Brain microvascular endothelial cell (primary cell): ENCODE measurements at regions not wholly inside any gene's neighbourhood (a gene's known extent, or its start where the extent isn't known, plus 50 kb on each side); places are given as distances from the start of the nearest gene placed in this dataset.

Source experiments
- DNase-seq: peaks from one replicate; pipeline ENCODE4 v3.0.0-alpha.2; 2020
- H3K27ac ChIP-seq: fragments of 250-450 bp; sonication (Bioruptor Pico); 2 replicates; pipeline ENCODE4 v1.5.1; 2020; ENCODE audit warnings: mild to moderate bottlenecking, moderate library complexity
- H3K27me3 ChIP-seq: fragments of 250-450 bp; sonication (Bioruptor Pico); replicated peaks from 2 replicates; pipeline ENCODE4 v1.5.1; 2020; ENCODE audit warnings: mild to moderate bottlenecking
- H3K36me3 ChIP-seq: fragments of 250-450 bp; sonication (Bioruptor Pico); replicated peaks from 2 replicates; pipeline ENCODE4 v1.5.1; 2020; ENCODE audit warnings: mild to moderate bottlenecking
- H3K4me3 ChIP-seq: 2 replicates; pipeline ENCODE4 v1.5.1; 2011; ENCODE audit warnings: low read depth, mild to moderate bottlenecking, control low read depth, low read length, moderate library complexity
- in situ Hi-C: cut with HindIII; loops from 2 replicates; pipeline ENCODE4 v1.10.0; 2017; ENCODE audit warnings: low sequenced_read_pairs, low pct_ligation_motif_present
- TF ChIP-seq, protein P1 (sequence below): IDR thresholded peaks from 2 replicates; pipeline ENCODE4 v1.5.1; 2011; ENCODE audit warnings: low read depth, mild to moderate bottlenecking, moderate library complexity, low read length, control low read depth, inconsistent platforms; ENCODE audit errors: missing control alignments

DNA sequence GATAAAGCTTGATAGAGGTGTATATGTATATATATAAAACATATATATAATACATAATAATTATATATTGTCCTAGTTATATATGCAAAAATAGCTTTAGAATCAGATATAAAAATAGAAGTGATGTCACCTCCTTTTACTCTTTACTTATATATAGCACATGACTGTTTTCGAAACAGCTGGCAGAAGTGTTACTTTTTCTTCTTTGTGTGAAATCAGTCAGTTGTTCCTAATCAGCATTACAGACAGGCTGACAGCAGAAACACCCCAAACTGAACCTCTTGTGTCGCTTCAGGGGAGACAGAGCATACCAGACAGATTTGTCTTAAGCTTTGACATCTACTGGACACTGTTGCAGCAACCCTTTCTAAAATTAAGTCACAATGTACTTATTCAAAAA, 684.9 kb upstream of the CELF2 start:
- in situ Hi-C loops, result no loop called here

DNA sequence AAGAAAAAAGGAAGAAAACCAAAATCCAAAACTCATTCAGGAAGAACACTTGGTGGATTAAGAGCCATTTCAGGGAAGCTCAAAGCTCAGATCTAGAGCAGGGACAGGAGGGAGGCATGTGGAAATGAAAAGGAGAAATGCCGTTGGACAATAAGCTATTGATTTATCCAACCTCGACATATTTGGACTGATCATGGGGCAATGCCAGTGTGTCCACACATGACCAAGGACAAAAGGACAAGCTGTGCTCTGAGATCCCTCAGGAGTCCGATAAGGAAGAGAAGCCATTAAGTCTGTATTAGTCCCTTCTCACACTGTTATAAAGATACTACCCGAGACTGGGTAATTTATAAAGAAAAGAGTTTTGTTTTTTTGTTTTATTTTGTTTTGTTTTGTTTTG, 684.0 kb upstream of the CELF2 start:
- H3K4me3 ChIP-seq, result no peak overlapping the region
- DNase-seq, result no peak
- H3K27me3 ChIP-seq, result no peaks in the 10 kb centered on the region
- in situ Hi-C loops, result no loop called here
- H3K27ac ChIP-seq, result no peak overlapping the region
- TF ChIP-seq, protein P1, sequence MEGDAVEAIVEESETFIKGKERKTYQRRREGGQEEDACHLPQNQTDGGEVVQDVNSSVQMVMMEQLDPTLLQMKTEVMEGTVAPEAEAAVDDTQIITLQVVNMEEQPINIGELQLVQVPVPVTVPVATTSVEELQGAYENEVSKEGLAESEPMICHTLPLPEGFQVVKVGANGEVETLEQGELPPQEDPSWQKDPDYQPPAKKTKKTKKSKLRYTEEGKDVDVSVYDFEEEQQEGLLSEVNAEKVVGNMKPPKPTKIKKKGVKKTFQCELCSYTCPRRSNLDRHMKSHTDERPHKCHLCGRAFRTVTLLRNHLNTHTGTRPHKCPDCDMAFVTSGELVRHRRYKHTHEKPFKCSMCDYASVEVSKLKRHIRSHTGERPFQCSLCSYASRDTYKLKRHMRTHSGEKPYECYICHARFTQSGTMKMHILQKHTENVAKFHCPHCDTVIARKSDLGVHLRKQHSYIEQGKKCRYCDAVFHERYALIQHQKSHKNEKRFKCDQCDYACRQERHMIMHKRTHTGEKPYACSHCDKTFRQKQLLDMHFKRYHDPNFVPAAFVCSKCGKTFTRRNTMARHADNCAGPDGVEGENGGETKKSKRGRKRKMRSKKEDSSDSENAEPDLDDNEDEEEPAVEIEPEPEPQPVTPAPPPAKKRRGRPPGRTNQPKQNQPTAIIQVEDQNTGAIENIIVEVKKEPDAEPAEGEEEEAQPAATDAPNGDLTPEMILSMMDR, result no peak
- no peaks in the 10 kb centered on the region for H3K36me3 ChIP-seq

More for the DNA sequence above, 684.9 kb upstream of the CELF2 start:
- Histone ChIP-seq H3K27ac (no peak overlapping the region), H3K27me3 (no peaks in the 10 kb centered on the region), H3K4me3 (no peak overlapping the region), H3K36me3 (no peaks in the 10 kb centered on the region)
- TF ChIP-seq, protein P1, result no peak
- no peak for DNase-seq

DNA sequence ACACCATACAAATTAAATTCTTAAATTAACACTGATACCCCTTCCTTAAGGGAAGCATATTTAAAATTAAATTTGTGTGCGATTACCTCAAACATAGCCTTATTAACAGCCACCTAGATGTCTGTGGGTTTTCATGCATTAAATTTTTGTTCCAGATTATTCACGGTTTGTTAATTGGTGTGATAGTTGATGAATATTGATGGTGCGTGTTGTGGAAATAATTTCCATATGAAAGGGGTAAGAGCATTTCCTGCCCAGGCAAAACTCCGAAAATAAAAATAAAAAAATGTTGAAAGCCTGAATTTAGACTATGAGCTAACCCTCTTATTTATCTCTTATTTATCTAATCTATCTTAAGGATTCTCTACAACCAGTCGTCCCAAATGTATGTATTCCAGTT, 679.3 kb upstream of the CELF2 start:
- H3K36me3 ChIP-seq, result no peaks in the 10 kb centered on the region
- DNase-seq, result no peak
- H3K27ac ChIP-seq, result no peak overlapping the region
- H3K27me3 ChIP-seq, result no peaks in the 10 kb centered on the region
- TF ChIP-seq, protein P1, result no peak
- in situ Hi-C loops, result no loop called here
- no peak overlapping the region for H3K4me3 ChIP-seq

DNA sequence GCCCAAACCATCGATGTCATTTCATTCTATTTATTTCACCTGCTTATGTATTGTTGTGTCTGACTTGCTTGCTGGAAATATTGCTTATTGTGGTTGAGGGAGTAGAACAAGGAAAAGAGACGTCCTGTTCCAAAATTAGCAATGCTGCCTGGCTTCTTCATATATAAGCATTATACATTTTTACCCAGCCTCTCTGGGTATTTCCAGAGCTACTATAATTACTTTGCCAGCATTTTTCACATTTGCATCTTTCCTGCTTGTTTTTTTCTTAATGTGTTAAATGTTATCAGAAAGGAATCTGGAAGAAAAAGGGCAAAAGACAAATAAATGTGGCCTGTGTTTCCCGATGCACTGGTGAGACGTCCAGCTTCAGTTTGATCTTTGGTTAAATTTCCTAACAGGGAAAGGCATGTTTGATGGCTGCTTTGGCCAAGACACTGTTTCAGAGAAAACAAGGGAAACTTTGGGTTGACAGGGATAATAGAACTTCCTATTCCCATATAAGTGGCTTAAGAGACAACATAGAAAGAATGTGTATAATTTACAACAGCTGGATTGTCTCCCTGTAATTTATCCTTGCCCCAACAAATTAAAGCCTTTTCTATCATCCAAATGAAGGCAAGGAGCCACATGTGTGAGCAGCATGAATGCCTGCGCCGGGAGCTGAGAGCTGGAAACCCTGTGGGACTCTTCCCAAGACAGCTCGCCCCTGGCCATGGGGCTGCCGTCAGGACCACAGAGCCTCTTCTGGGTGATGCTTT, 671.1 kb upstream of the CELF2 start:
- TF ChIP-seq, protein P1, result no peak
- Histone ChIP-seq H3K36me3 (no peaks in the 10 kb centered on the region), H3K4me3 (no peak overlapping the region), H3K27ac (no peak overlapping the region), H3K27me3 (no peaks in the 10 kb centered on the region)
- DNase-seq, result no peak
- in situ Hi-C loops, result no loop called here

DNA sequence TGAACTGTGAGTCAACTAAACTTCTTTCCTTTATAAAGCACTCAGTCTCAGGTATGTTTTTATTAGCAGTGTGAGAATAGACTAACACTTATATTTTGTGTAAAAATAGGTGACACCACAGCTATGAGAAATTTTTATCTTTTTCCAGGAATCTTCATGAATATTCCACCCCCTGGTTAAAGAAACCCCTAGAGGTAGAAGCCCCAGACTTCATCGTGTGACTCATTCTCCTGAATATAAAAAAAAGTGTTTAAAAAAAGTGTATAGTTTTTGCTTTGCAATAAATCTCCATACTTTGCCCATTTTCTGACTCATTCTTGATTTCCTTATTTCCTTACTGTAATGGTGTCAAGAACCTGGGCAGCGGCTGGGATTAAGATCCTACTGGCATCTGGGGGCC, 667.6 kb upstream of the CELF2 start:
- no peaks in the 10 kb centered on the region for H3K27me3 ChIP-seq
- no peaks in the 10 kb centered on the region for H3K36me3 ChIP-seq
- TF ChIP-seq, protein P1, result no peak
- in situ Hi-C loops, result no loop called here
- DNase-seq, result no peak
- no peak overlapping the region for H3K27ac ChIP-seq
- H3K4me3 ChIP-seq, result no peak overlapping the region

DNA sequence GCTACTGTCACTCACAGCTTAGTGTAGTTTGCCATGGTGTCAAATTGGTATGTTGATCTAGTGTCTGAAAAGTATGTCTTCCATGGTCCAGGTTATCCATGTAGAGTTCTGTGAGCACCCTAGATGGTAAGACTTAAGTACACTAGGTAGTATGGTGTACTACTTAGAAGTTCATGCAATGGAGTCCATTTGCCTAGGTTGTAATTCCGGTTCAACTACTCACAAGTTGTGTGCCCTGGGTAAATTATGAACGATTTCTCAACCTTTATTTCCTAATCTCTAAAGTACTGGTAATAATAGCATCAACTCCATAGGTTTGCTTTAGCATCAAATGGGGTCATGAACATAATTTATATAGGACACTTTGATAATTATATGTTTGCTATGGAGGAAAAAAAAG, 666.2 kb upstream of the CELF2 start:
- Histone ChIP-seq H3K36me3 (no peaks in the 10 kb centered on the region), H3K27me3 (no peaks in the 10 kb centered on the region), H3K4me3 (no peak overlapping the region), H3K27ac (no peak overlapping the region)
- TF ChIP-seq, protein P1, result no peak
- in situ Hi-C loops, result no loop called here
- no peak for DNase-seq
